SK-N-MC (cell line): ENCODE measurements at regions not wholly inside any gene's neighbourhood (a gene's known extent, or its start where the extent isn't known, plus 50 kb on each side); places are given as distances from the start of the nearest gene placed in this dataset.
"Not testable (repeated sequence)": the region's sequence is repeated elsewhere in the genome, so short reads cannot be mapped to it uniquely, and the experiment has no call there.

Experiments used
- DNase-seq: peaks from one replicate; pipeline ENCODE4 v3.0.0-alpha.2; 2011; ENCODE audit warnings: low read depth, low spot score
- H3K27ac ChIP-seq: fragments of 200-600 bp; sonication (generic); 2 replicates; pipeline ENCODE4 v1.5.1; 2016; ENCODE audit warnings: mixed run types
- H3K36me3 ChIP-seq: fragments of 200-600 bp; sonication (generic); 2 replicates; pipeline ENCODE4 v1.6.1; 2017; ENCODE audit warnings: antibody characterized with exemption, low read length, mixed read lengths; ENCODE audit not compliant: insufficient read depth
- H3K4me3 ChIP-seq: fragments of 200-600 bp; sonication (generic); 2 replicates; pipeline ENCODE4 v1.5.1; 2016
- H3K9ac ChIP-seq: fragments of 200-600 bp; sonication (generic); 2 replicates; pipeline ENCODE4 v1.8.0; 2017; ENCODE audit warnings: mixed run types, mixed read lengths; ENCODE audit not compliant: insufficient read length
- H3K9me3 ChIP-seq: fragments of 200-600 bp; sonication (generic); 2 replicates; pipeline ENCODE4 v1.6.1; 2017; ENCODE audit warnings: low read depth, mild to moderate bottlenecking, antibody characterized with exemption, low read length, moderate library complexity, mixed read lengths
- EZH2 ChIP-seq: fragments of 200-600 bp; sonication (generic); IDR thresholded peaks from one replicate; pipeline ENCODE4 v1.6.1; 2017; ENCODE audit warnings: antibody characterized with exemption
- FOXP2 ChIP-seq: optimal IDR thresholded peaks from 2 replicates; pipeline ENCODE3; 2011; ENCODE audit warnings: mild to moderate bottlenecking, moderate library complexity; ENCODE audit not compliant: insufficient read depth; ENCODE audit errors: extremely low read length, control extremely low read depth
- POLR2AphosphoS5 ChIP-seq: IDR thresholded peaks from 2 replicates; pipeline ENCODE4 v1.6.1; 2012; ENCODE audit warnings: mild to moderate bottlenecking, low read depth, low read length, borderline replicate concordance

GRCh38 chr12:95358111-95359083 is 115.6 kb upstream of the METAP2 start:
- Histone ChIP-seq H3K27ac (no peak overlapping the region), H3K4me3 (no peak overlapping the region), H3K36me3 (no peaks in the 10 kb centered on the region), H3K9me3 (no peaks in the 10 kb centered on the region), H3K9ac (no peak overlapping the region)
- no peak for TF ChIP-seq FOXP2
- no peak for TF ChIP-seq EZH2
- TF ChIP-seq POLR2AphosphoS5 = no peak
- no peak for DNase-seq

- no peak overlapping the region for H3K9ac ChIP-seq
- H3K36me3 ChIP-seq = no peaks in the 10 kb centered on the region
- no peak overlapping the region for H3K27ac ChIP-seq
- TF ChIP-seq EZH2 (no peak), POLR2AphosphoS5 (no peak), FOXP2 (no peak)
- no peaks in the 10 kb centered on the region for H3K9me3 ChIP-seq
- H3K4me3 ChIP-seq = no peak overlapping the region
- no peak for DNase-seq
Measured at GRCh38 chr12:95365912-95366311, 108.0 kb upstream of the METAP2 start.

- TF ChIP-seq POLR2AphosphoS5 (no peak), FOXP2 (no peak), EZH2 (no peak)
Measured at GRCh38 chr12:95368931-95369330, 105.0 kb upstream of the METAP2 start.

GRCh38 chr12:95371571-95371970 is 102.4 kb upstream of the METAP2 start:
- no peak for TF ChIP-seq EZH2
- no peak for TF ChIP-seq FOXP2
- no peak for TF ChIP-seq POLR2AphosphoS5
- no peaks in the 10 kb centered on the region for H3K9me3 ChIP-seq
- H3K27ac ChIP-seq = no peak overlapping the region
- H3K4me3 ChIP-seq = no peak overlapping the region
- no peak overlapping the region for H3K9ac ChIP-seq
- H3K36me3 ChIP-seq = no peaks in the 10 kb centered on the region
- DNase-seq = no peak

More at GRCh38 chr12:95368931-95369330, 105.0 kb upstream of the METAP2 start:
- Histone ChIP-seq H3K27ac (no peak overlapping the region), H3K4me3 (no peak overlapping the region), H3K9ac (no peak overlapping the region), H3K36me3 (no peaks in the 10 kb centered on the region), H3K9me3 (no peaks in the 10 kb centered on the region)
- no peak for DNase-seq

GRCh38 chr12:95379481-95379880 is 94.5 kb upstream of the METAP2 start:
- not testable (repeated sequence) for H3K4me3 ChIP-seq, H3K9me3 ChIP-seq, H3K27ac ChIP-seq, H3K36me3 ChIP-seq, H3K9ac ChIP-seq, DNase-seq

- not testable (repeated sequence) for DNase-seq, H3K36me3 ChIP-seq, H3K4me3 ChIP-seq, H3K9ac ChIP-seq, H3K27ac ChIP-seq, H3K9me3 ChIP-seq
Measured at GRCh38 chr12:95380334-95380733, 93.6 kb upstream of the METAP2 start.

- Histone ChIP-seq H3K9ac (no peak overlapping the region), H3K36me3 (no peaks in the 10 kb centered on the region), H3K27ac (no peak overlapping the region), H3K9me3 (no peaks in the 10 kb centered on the region), H3K4me3 (no peak overlapping the region)
- no peak for DNase-seq
- TF ChIP-seq POLR2AphosphoS5 (no peak), FOXP2 (no peak), EZH2 (no peak)
Measured at GRCh38 chr12:95380997-95381786, 92.8 kb upstream of the METAP2 start.

- H3K9ac ChIP-seq, H3K9me3 ChIP-seq, H3K36me3 ChIP-seq, H3K4me3 ChIP-seq, H3K27ac ChIP-seq, DNase-seq: not testable (repeated sequence)
Measured at GRCh38 chr12:95383920-95384319, 90.0 kb upstream of the METAP2 start.

- Histone ChIP-seq H3K27ac (no peak overlapping the region), H3K36me3 (no peaks in the 10 kb centered on the region), H3K9ac (no peak overlapping the region), H3K4me3 (no peak overlapping the region), H3K9me3 (no peaks in the 10 kb centered on the region)
- no peak for DNase-seq
- TF ChIP-seq FOXP2 (no peak), POLR2AphosphoS5 (no peak), EZH2 (no peak)
Measured at GRCh38 chr12:95384785-95385184, 89.2 kb upstream of the METAP2 start.
